Adrenal gland (tissue), 9 donors: ENCODE measurements at regions not wholly inside any gene's neighbourhood (a gene's known extent, or its start where the extent isn't known, plus 50 kb on each side); places are given as distances from the start of the nearest gene placed in this dataset.

Experiments
- DNase-seq, 7 donors: peaks; one replicate each; pipeline ENCODE4 v3.0.0-alpha.2; 2019 to 2020
- H3K27ac ChIP-seq, 5 donors: fragments of 200-600 bp; sonication (generic) in 4 of 5; 1 replicate in 3 of 5; 2 replicates in 2 of 5; pipeline versions ENCODE4 v1.5.1 to v1.8.0; 2016 to 2020; ENCODE audit warnings: mild to moderate bottlenecking in 1 of 5
- H3K27me3 ChIP-seq: fragments of 200-600 bp; 2 replicates; pipeline ENCODE4 v1.8.0; 2021
- H3K36me3 ChIP-seq, 2 donors: fragments of 200-600 bp; replicated peaks in 1 of 2; 1 replicate in 1 of 2; 2 replicates in 1 of 2; pipeline versions ENCODE4 v1.5.1 to v1.8.0; 2018 to 2022
- H3K4me1 ChIP-seq, 2 donors: fragments of 200-600 bp; replicated peaks in 1 of 2; 1 replicate in 1 of 2; 2 replicates in 1 of 2; pipeline versions ENCODE4 v1.5.1 to v1.8.0; 2018 to 2021
- H3K4me3 ChIP-seq, 4 donors: fragments of 200-600 bp; sonication (generic) in 3 of 4; one replicate each; pipeline ENCODE4 v1.5.1; 2016 to 2018
- H3K9me3 ChIP-seq, 3 donors: fragments of 200-600 bp; sonication (generic) in 1 of 3; replicated peaks in 1 of 3; 1 replicate in 2 of 3; 2 replicates in 1 of 3; pipeline versions ENCODE4 v1.5.1 to v1.8.0; 2016 to 2021
- POLR2A ChIP-seq, 2 donors: fragments of 450-650 bp; IDR thresholded peaks; one replicate each; pipeline ENCODE4 v1.6.1; 2017; ENCODE audit warnings: antibody characterized with exemption in 2 of 2, mild to moderate bottlenecking in 2 of 2, moderate library complexity in 1 of 2
- WGBS, 4 donors: extraction: QIAGEN DNeasy Blood & Tissue Kit in 2 of 4; methylation state at CpG; one replicate each; pipeline versions ENCODE4 v1.1.5 to v1.1.7; 2013 to 2017; 5-methylcytosine and 5-hydroxymethylcytosine counted together
- intact Hi-C, 2 donors: fragments of 100-400 bp; cut with DNase I; formaldehyde crosslinking; loops; one replicate each; pipeline versions ENCODE4 v1.14.1 to v1.15.0; 2022 to 2023
- TF ChIP-seq, protein P1 (sequence below), 6 experiments: fragments of 450-650 bp in 4 of 6; fragments of 200-600 bp in 2 of 6; sonication (generic) in 1 of 6; IDR thresholded peaks; 1 replicate in 5 of 6; 2 replicates in 1 of 6; pipeline versions ENCODE4 v1.5.1 to v1.8.0; 2016 to 2021; ENCODE audit warnings: antibody characterized with exemption in 6 of 6, mild to moderate bottlenecking in 2 of 6, moderate library complexity in 1 of 6
- donor health status: healthy with polysubstance abuse.
- donor health status: Bipolar disorder and iron deficiency.
- donor health status: DM: yes; HTN: yes; CAD: no.
- donor health status: DM: no; HTN: no; CAD: no.
- donor health status: DM: no; HTN: no; CAD: no.

DNA sequence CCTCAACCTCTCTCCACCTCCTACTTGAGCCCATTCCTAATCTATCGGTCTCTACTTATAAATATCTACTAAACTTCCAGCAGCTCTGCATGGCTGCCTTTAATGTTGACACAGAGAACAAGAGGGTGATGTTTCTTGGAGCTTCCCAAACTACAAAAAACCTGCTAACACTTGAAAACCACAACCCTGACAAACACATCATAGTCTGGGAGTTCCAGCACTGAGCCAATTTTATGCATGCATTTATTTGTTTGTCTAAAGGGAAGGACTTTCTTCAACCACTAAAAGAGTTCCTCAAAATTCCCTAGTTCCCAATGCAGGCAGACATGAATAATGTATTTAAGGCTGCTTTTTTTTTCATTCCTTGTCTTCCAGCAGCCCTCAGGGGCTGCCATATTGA, 331.8 kb upstream of the XYLT1 start:
- no peaks in the 10 kb centered on the region for H3K36me3 ChIP-seq
- 75 to 96% (median 84%) methylated on average over 1 of the region's 1 CpG for WGBS, 4 donors
- no peaks in the 10 kb centered on the region for H3K9me3 ChIP-seq
- H3K27me3 ChIP-seq, result no peaks in the 10 kb centered on the region
- no peak for TF ChIP-seq POLR2A (IDR thresholded peaks at IDR 0.05)
- TF ChIP-seq, protein P1, sequence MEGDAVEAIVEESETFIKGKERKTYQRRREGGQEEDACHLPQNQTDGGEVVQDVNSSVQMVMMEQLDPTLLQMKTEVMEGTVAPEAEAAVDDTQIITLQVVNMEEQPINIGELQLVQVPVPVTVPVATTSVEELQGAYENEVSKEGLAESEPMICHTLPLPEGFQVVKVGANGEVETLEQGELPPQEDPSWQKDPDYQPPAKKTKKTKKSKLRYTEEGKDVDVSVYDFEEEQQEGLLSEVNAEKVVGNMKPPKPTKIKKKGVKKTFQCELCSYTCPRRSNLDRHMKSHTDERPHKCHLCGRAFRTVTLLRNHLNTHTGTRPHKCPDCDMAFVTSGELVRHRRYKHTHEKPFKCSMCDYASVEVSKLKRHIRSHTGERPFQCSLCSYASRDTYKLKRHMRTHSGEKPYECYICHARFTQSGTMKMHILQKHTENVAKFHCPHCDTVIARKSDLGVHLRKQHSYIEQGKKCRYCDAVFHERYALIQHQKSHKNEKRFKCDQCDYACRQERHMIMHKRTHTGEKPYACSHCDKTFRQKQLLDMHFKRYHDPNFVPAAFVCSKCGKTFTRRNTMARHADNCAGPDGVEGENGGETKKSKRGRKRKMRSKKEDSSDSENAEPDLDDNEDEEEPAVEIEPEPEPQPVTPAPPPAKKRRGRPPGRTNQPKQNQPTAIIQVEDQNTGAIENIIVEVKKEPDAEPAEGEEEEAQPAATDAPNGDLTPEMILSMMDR (IDR thresholded peaks at IDR 0.05), result no peak
- no peaks in the 10 kb centered on the region for H3K4me1 ChIP-seq
- H3K4me3 ChIP-seq, result no peak overlapping the region
- no peak for DNase-seq
- intact Hi-C loops, result no loop called here
- no peak overlapping the region for H3K27ac ChIP-seq

DNA sequence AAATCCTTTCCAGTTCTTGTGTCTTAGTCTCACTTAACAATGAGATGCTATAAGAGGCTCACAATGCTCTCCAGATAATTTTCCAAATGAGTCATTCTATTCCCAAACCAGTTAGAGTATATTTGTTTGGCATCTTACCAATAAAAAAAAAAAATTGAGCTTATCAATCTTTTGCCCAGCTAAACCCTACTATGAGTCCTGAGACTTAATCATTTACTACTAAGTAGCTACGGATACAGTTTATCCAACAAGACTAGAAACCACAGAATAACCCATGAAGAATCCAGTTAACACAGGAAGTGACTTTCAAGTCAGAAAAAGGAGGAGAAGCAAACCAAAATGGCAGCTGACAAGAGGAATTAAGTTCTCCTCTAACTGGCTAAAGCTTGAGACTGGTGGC, 330.3 kb upstream of the XYLT1 start:
- H3K4me3 ChIP-seq, result no peak overlapping the region
- H3K36me3 ChIP-seq, result no peaks in the 10 kb centered on the region
- intact Hi-C loops, result no loop called here
- TF ChIP-seq, protein P1 (IDR thresholded peaks at IDR 0.05), result no peak
- TF ChIP-seq POLR2A (IDR thresholded peaks at IDR 0.05), result no peak
- H3K27ac ChIP-seq, result no peak overlapping the region
- H3K9me3 ChIP-seq, result no peaks in the 10 kb centered on the region
- H3K27me3 ChIP-seq, result no peaks in the 10 kb centered on the region
- 56 to 71% (median 63%) methylated on average over 1 of the region's 1 CpG for WGBS, 4 donors
- no peak for DNase-seq
- H3K4me1 ChIP-seq, result no peaks in the 10 kb centered on the region

DNA sequence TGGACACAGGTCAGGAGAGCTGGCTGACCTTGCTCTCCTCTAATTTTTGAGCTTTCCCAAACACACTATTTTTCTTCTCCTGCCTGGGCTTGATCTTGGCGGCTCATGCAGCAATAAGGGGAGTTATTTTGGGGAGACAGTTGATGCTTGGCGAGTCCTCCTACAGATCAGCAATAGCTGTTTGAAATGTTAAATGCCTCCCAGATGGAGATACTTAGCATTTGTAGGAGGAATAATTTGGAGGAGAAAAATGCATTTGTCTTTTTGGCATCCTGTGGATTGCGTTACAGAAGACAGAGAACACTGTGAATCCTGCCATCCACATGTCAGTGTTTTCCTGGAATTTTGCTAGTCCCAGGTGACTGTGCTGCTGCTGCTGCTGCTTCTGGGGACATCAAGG, 328.0 kb upstream of the XYLT1 start:
- TF ChIP-seq POLR2A (IDR thresholded peaks at IDR 0.05), result no peak
- TF ChIP-seq, protein P1 (IDR thresholded peaks at IDR 0.05), result no peak
- no peak overlapping the region for H3K4me3 ChIP-seq
- WGBS, 4 donors, result 43 to 52% (median 49%) methylated on average over 3 of the region's 3 CpGs
- no peaks in the 10 kb centered on the region for H3K4me1 ChIP-seq
- intact Hi-C loops, result no loop called here
- H3K9me3 ChIP-seq, result no peaks in the 10 kb centered on the region
- no peak overlapping the region for H3K27ac ChIP-seq
- no peak for DNase-seq
- H3K36me3 ChIP-seq, result no peaks in the 10 kb centered on the region
- H3K27me3 ChIP-seq, result no peaks in the 10 kb centered on the region

DNA sequence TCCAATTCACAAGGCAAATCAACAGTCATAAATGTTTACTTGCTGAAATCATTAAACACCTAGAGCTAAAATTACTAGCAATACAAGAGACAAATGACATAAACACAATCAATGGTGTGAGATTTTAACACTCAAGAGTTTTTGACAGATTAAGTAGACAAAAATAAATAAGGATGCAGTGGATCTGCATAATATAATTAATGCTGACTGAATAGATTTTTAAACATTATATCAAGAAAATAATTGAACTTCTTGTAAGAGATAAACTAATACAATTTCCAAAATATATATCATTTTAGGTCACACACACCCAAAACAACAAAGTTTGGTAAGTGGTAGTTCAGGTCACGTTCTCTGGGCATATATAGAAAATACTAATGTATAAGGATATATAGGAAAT, 322.6 kb upstream of the XYLT1 start:
- TF ChIP-seq, protein P1 (IDR thresholded peaks at IDR 0.05), result no peak
- no peak for TF ChIP-seq POLR2A (IDR thresholded peaks at IDR 0.05)
- no peak for DNase-seq
- WGBS, 4 donors, result 67 to 86% (median 80%) methylated on average over 1 of the region's 1 CpG
- no peaks in the 10 kb centered on the region for H3K9me3 ChIP-seq
- H3K4me1 ChIP-seq, result no peaks in the 10 kb centered on the region
- H3K27me3 ChIP-seq, result peaks cover 3% of the 10 kb centered on the region
- intact Hi-C loops, result no loop called here
- no peak overlapping the region for H3K4me3 ChIP-seq
- H3K27ac ChIP-seq, result no peak overlapping the region
- H3K36me3 ChIP-seq, result no peaks in the 10 kb centered on the region
